Endothelial cell of umbilical vein (primary cell): ENCODE measurements at regions not wholly inside any gene's neighbourhood (a gene's known extent, or its start where the extent isn't known, plus 50 kb on each side); places are given as distances from the start of the nearest gene placed in this dataset.

Experiments used
- BruUV-seq: library from RNA; stranded (reverse); fragments of 400-500 nt; replicated peaks from 2 replicates; lab custom pipeline; 2021; lab: Mats Ljungman, UMichigan
- CTCF ChIA-PET: fragments of 300-600, 350-600 bp; sonication (Branson Sonifier 250); formaldehyde crosslinking; loops from one replicate; lab custom pipeline; 2021; ENCODE audit warnings: antibody characterized with exemption, inconsistent platforms; lab: Charles Lee
- POLR2A ChIA-PET: fragments of 300-600, 350-600 bp; sonication (Branson Sonifier 250); formaldehyde crosslinking; loops from one replicate; lab custom pipeline; 2021; ENCODE audit warnings: antibody characterized with exemption, inconsistent platforms; lab: Charles Lee
- DNase-seq: peaks from one replicate; pipeline ENCODE4 v3.0.0-alpha.2; 2011; ENCODE audit warnings: low read depth, low spot score
- FAIRE-seq: peaks from 2 replicates; lab custom pipeline; 2011; peaks lifted over from hg19 to GRCh38; lab: Jason Lieb, UNC
- H2AFZ ChIP-seq: 2 replicates; pipeline ENCODE4 v1.6.0; 2012; ENCODE audit warnings: low read depth, low read length, control low read depth, inconsistent platforms
- H3K27ac ChIP-seq: 2 replicates; pipeline ENCODE4 v1.5.1; 2011; ENCODE audit warnings: low read depth, mild to moderate bottlenecking, control low read depth, low read length, moderate library complexity; ENCODE audit not compliant: insufficient read depth
- H3K27me3 ChIP-seq, 2 experiments: 2 replicates each; pipeline versions ENCODE4 v1.6.0 to v1.6.1; 2011; ENCODE audit warnings: low read length in 2 of 2, mixed read lengths in 1 of 2; ENCODE audit not compliant: control insufficient read depth in 2 of 2, insufficient read depth in 2 of 2
- H3K36me3 ChIP-seq, 2 experiments: 2 replicates in 1 of 2; 3 replicates in 1 of 2; pipeline ENCODE4 v1.5.1; 2011; ENCODE audit warnings: low read length in 2 of 2, mild to moderate bottlenecking in 1 of 2, moderate library complexity in 1 of 2; ENCODE audit not compliant: control insufficient read depth in 2 of 2, insufficient read depth in 2 of 2; ENCODE audit errors: extremely low read depth in 1 of 2
- H3K4me1 ChIP-seq: 3 replicates; pipeline ENCODE4 v1.5.1; 2011; ENCODE audit warnings: mild to moderate bottlenecking, low read length; ENCODE audit not compliant: control insufficient read depth, insufficient read depth; ENCODE audit errors: extremely low read depth
- H3K4me2 ChIP-seq: 2 replicates; pipeline ENCODE4 v1.6.1; 2011; ENCODE audit warnings: low read length, control low read depth, mixed read lengths; ENCODE audit not compliant: insufficient read depth
- H3K4me3 ChIP-seq, 3 experiments: fragments of 200-600 bp in 1 of 3; sonication (generic), shearing (Covaris generic) in 1 of 3; replicated peaks in 1 of 3; 2 replicates each; pipeline ENCODE4 v1.5.1; 2011 to 2016; ENCODE audit warnings: control low read depth in 3 of 3, low read length in 3 of 3, mild to moderate bottlenecking in 2 of 3, inconsistent platforms in 1 of 3, low read depth in 1 of 3, moderate library complexity in 1 of 3; ENCODE audit not compliant: insufficient read depth in 1 of 3
- H3K79me2 ChIP-seq: 2 replicates; pipeline ENCODE4 v1.6.0; 2012; ENCODE audit warnings: low read length, inconsistent platforms; ENCODE audit not compliant: control insufficient read depth, insufficient read depth
- H3K9ac ChIP-seq: replicated peaks from 2 replicates; pipeline ENCODE3; 2011; ENCODE audit warnings: low read length, control low read depth; ENCODE audit not compliant: insufficient read depth; ENCODE audit errors: extremely low read depth
- H3K9me1 ChIP-seq: replicated peaks from 3 replicates; pipeline ENCODE4 v1.6.0; 2011; ENCODE audit warnings: mild to moderate bottlenecking, low read length; ENCODE audit not compliant: control insufficient read depth, insufficient read depth; ENCODE audit errors: extremely low read depth
- H3K9me3 ChIP-seq: replicated peaks from 2 replicates; pipeline ENCODE4 v1.5.1; 2012; ENCODE audit warnings: low read length, inconsistent platforms; ENCODE audit not compliant: control insufficient read depth, insufficient read depth
- H4K20me1 ChIP-seq: replicated peaks from 2 replicates; pipeline ENCODE3; 2011; ENCODE audit warnings: mild to moderate bottlenecking, low read length; ENCODE audit not compliant: control insufficient read depth, insufficient read depth; ENCODE audit errors: extremely low read depth
- CTCF ChIP-seq, 2 donors: IDR thresholded peaks; 1 replicate in 1 of 2; 2 replicates in 1 of 2; pipeline ENCODE4 v1.5.1; 2011; ENCODE audit warnings: low read length in 2 of 2, mild to moderate bottlenecking in 2 of 2, moderate library complexity in 2 of 2, control low read depth in 1 of 2, inconsistent platforms in 1 of 2, low read depth in 1 of 2; ENCODE audit not compliant: insufficient read depth in 1 of 2; ENCODE audit errors: extremely low read depth in 1 of 2
- EZH2 ChIP-seq: IDR thresholded peaks from 2 replicates; pipeline ENCODE4 v1.6.1; 2012; ENCODE audit warnings: borderline replicate concordance, low read depth, mild to moderate bottlenecking, moderate library complexity, low read length, inconsistent platforms; ENCODE audit not compliant: severe bottlenecking
- GATA2 ChIP-seq: IDR thresholded peaks from 2 replicates; pipeline ENCODE4 v1.7.0; 2011; ENCODE audit warnings: low read depth, mild to moderate bottlenecking, moderate library complexity, mixed read lengths, low read length; ENCODE audit not compliant: insufficient read length, insufficient read depth
- JUN ChIP-seq: IDR thresholded peaks from 2 replicates; pipeline ENCODE4 v1.6.1; 2011; ENCODE audit warnings: borderline replicate concordance, low read depth; ENCODE audit not compliant: insufficient read length, insufficient read depth
- MAX ChIP-seq: IDR thresholded peaks from 2 replicates; pipeline ENCODE4 v1.6.1; 2011; ENCODE audit not compliant: insufficient read depth, insufficient read length
- MYC ChIP-seq: IDR thresholded peaks from one replicate; pipeline ENCODE4 v1.6.1; 2011; ENCODE audit warnings: mild to moderate bottlenecking, low read depth, low read length
- POLR2A ChIP-seq: IDR thresholded peaks from 2 replicates; pipeline ENCODE4 v1.6.1; 2012; ENCODE audit warnings: low read depth, mild to moderate bottlenecking, control low read depth, low read length
- POLR2AphosphoS5 ChIP-seq: IDR thresholded peaks from 2 replicates; pipeline ENCODE4 v1.6.1; 2012; ENCODE audit warnings: low read depth, mild to moderate bottlenecking, control low read depth, low read length, moderate library complexity; ENCODE audit not compliant: insufficient read depth
- dilution Hi-C: fragments of 300-500 bp; cut with MboI; formaldehyde crosslinking; loops from one replicate; pipeline ENCODE4 v1.15.0; 2019; ENCODE audit warnings: low sequenced_read_pairs; ENCODE audit not compliant: extremely low pct_ligation_motif_present
- intact Hi-C: fragments of 100-400 bp; cut with micrococcal nuclease; formaldehyde crosslinking; loops from one replicate; pipeline ENCODE4 v1.10.0; 2022

GRCh38 chr7:52195664-52196063 lies 839.8 kb upstream of the POM121L12 start:
- dilution Hi-C loops (no loop called here), intact Hi-C loops (no loop called here)
- Histone ChIP-seq H3K27ac (no peak overlapping the region), H3K27me3 (no peaks in the 10 kb centered on the region), H3K4me3 (no peak overlapping the region), H3K4me2 (no peak overlapping the region), H3K79me2 (no peaks in the 10 kb centered on the region), H4K20me1 (no peaks in the 10 kb centered on the region), H3K9me3 (no peaks in the 10 kb centered on the region), H3K4me1 (no peaks in the 10 kb centered on the region), H3K36me3 (no peaks in the 10 kb centered on the region), H3K9ac (no peak overlapping the region), H2AFZ (no peak overlapping the region), H3K9me1 (no peaks in the 10 kb centered on the region)
- CTCF ChIA-PET: no interaction called here
- DNase-seq (no peak), FAIRE-seq (no peak)
- BruUV-seq: no TSS peak
- TF ChIP-seq EZH2 (no peak), CTCF (IDR thresholded peaks at IDR 0.05; ENCODE audit: extremely low read depth in 1 of 2, insufficient read depth in 1 of 2, low read depth in 1 of 2, low read length in 2 of 2) (no peak), POLR2A (no peak), JUN (no peak), POLR2AphosphoS5 (no peak), GATA2 (no peak), MYC (no peak), MAX (no peak)
- POLR2A ChIA-PET: no interaction called here
